Hepatocyte (in vitro differentiated cells): ENCODE measurements at regions not wholly inside any gene's neighbourhood (a gene's known extent, or its start where the extent isn't known, plus 50 kb on each side); places are given as distances from the start of the nearest gene placed in this dataset.
A peak's percentile ranks its signal among the peaks of the same experiment; 100 is the strongest.

Experiments used
- DNase-seq: peaks from one replicate; pipeline ENCODE4 v3.0.0-alpha.2; 2016; ENCODE audit warnings: low spot score
- H2AFZ ChIP-seq: fragments of 200-600 bp; sonication (generic); 2 replicates; pipeline ENCODE4 v1.6.0; 2016; ENCODE audit warnings: antibody characterized with exemption, mild to moderate bottlenecking
- H3K27ac ChIP-seq: fragments of 200-600 bp; sonication (generic); 2 replicates; pipeline ENCODE4 v1.5.1; 2016; ENCODE audit warnings: mild to moderate bottlenecking
- H3K27me3 ChIP-seq: fragments of 200-600 bp; sonication (generic); 2 replicates; pipeline ENCODE4 v1.6.1; 2016
- H3K36me3 ChIP-seq: fragments of 200-600 bp; sonication (generic); replicated peaks from 2 replicates; pipeline ENCODE4 v1.5.1; 2016; ENCODE audit warnings: low read depth; ENCODE audit not compliant: insufficient read depth
- H3K4me1 ChIP-seq: fragments of 200-600 bp; sonication (generic); 2 replicates; pipeline ENCODE4 v1.5.1; 2016; ENCODE audit warnings: mild to moderate bottlenecking, moderate library complexity; ENCODE audit not compliant: insufficient read depth
- H3K4me2 ChIP-seq: fragments of 200-600 bp; sonication (generic); 2 replicates; pipeline ENCODE4 v1.6.0; 2016
- H3K4me3 ChIP-seq: fragments of 200-600 bp; sonication (generic); 2 replicates; pipeline ENCODE4 v1.5.1; 2016; ENCODE audit warnings: mild to moderate bottlenecking
- H3K79me2 ChIP-seq: fragments of 200-600 bp; sonication (generic); 2 replicates; pipeline ENCODE4 v1.6.0; 2017; ENCODE audit warnings: mild to moderate bottlenecking
- H3K9me2 ChIP-seq: fragments of 200-600 bp; sonication (generic); replicated peaks from 2 replicates; pipeline ENCODE4 v1.6.0; 2017; ENCODE audit warnings: mild to moderate bottlenecking; ENCODE audit not compliant: insufficient read depth
- H3K9me3 ChIP-seq: fragments of 200-600 bp; sonication (generic); 2 replicates; pipeline ENCODE4 v1.5.1; 2016; ENCODE audit warnings: low read depth, mild to moderate bottlenecking
- H4K20me1 ChIP-seq: fragments of 200-600 bp; sonication (generic); 2 replicates; pipeline ENCODE4 v1.6.0; 2016; ENCODE audit warnings: mild to moderate bottlenecking; ENCODE audit not compliant: insufficient read depth, poor library complexity, severe bottlenecking
- EZH2 ChIP-seq: fragments of 200-600 bp; sonication (generic); IDR thresholded peaks from 2 replicates; pipeline ENCODE4 v1.6.1; 2016; ENCODE audit warnings: antibody characterized with exemption, mild to moderate bottlenecking, borderline replicate concordance
- EZH2phosphoT487 ChIP-seq: fragments of 200-600 bp; sonication (generic); IDR thresholded peaks from one replicate; pipeline ENCODE4 v1.6.1; 2018; ENCODE audit warnings: antibody characterized with exemption, mild to moderate bottlenecking, low read depth, moderate library complexity; ENCODE audit not compliant: unreplicated experiment, severe bottlenecking
- WGBS: methylation state at CpG from one replicate; pipeline ENCODE4 v1.1.6; 2016; ENCODE audit warnings: low lambda C conversion rate; ENCODE audit errors: missing lambda C conversion rate; 5-methylcytosine and 5-hydroxymethylcytosine counted together
- TF ChIP-seq, protein P1 (sequence below): fragments of 200-600 bp; sonication (generic); IDR thresholded peaks from 2 replicates; pipeline ENCODE4 v1.5.1; 2016; ENCODE audit warnings: antibody characterized with exemption, mild to moderate bottlenecking; ENCODE audit not compliant: poor library complexity

DNA sequence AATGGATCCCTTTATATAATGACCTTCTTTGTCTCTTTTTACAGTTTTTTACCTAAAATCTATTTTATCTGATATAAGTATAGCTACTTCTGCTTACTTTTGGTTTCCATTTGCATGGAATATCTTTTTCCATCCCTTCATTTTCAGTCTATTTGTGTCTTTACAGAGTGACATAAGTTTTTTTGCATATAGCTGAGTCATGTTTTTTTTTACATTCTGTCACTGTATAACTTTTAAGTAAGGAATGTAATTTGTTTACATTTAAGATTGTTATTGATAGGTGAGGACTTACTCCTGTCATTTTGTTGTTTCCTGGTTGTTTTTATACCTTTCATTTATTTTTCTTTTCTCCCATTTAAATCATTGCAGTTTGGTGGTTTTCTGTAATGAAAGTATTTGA lies 402.7 kb upstream of the ADGRL2 start:
- no peak for DNase-seq
- Histone ChIP-seq H3K9me2 (no peaks in the 10 kb centered on the region), H3K79me2 (peaks cover 3% of the 10 kb centered on the region), H3K4me1 (no peaks in the 10 kb centered on the region), H3K4me2 (no peak overlapping the region), H3K27ac (no peak overlapping the region), H3K36me3 (no peaks in the 10 kb centered on the region), H3K27me3 (no peaks in the 10 kb centered on the region), H3K9me3 (no peaks in the 10 kb centered on the region), H2AFZ (no peak overlapping the region), H3K4me3 (no peak overlapping the region), H4K20me1 (no peaks in the 10 kb centered on the region)
- TF ChIP-seq EZH2 (no peak), EZH2phosphoT487 (no peak)
- TF ChIP-seq, protein P1, sequence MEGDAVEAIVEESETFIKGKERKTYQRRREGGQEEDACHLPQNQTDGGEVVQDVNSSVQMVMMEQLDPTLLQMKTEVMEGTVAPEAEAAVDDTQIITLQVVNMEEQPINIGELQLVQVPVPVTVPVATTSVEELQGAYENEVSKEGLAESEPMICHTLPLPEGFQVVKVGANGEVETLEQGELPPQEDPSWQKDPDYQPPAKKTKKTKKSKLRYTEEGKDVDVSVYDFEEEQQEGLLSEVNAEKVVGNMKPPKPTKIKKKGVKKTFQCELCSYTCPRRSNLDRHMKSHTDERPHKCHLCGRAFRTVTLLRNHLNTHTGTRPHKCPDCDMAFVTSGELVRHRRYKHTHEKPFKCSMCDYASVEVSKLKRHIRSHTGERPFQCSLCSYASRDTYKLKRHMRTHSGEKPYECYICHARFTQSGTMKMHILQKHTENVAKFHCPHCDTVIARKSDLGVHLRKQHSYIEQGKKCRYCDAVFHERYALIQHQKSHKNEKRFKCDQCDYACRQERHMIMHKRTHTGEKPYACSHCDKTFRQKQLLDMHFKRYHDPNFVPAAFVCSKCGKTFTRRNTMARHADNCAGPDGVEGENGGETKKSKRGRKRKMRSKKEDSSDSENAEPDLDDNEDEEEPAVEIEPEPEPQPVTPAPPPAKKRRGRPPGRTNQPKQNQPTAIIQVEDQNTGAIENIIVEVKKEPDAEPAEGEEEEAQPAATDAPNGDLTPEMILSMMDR = no peak

DNA sequence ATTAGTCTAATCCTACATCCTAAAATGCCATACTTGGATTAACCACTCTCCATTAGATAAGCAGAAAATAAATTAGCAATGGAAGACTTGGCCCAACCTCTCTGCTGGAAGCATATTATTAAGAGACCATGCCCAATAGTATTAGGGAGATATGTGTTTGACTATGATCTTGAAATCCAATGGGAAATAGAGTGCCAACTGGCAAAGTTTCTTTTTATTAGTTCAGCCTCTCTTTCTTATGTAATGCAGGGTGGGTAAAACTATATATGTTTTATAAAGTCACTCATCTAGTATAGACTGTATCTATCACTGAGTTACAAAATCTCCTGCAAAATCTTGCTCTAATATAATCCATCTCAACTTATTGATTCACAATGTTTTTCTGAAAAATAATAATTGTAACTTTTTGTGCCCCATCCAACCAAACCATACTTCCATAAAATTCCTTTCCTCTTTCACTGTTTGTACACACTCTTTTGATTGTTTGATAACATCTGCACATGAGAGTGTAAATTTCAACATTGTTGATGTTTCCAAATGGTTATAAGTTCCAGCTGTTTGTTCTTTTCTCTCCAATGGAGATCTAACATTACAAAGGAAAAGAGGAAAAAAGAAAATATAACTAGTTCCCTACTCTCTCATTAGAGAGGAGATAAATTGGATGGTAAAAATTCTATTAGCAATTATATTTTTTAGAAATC lies 408.1 kb upstream of the ADGRL2 start:
- no peak overlapping the region for H3K27ac ChIP-seq
- no peaks in the 10 kb centered on the region for H3K27me3 ChIP-seq

DNA sequence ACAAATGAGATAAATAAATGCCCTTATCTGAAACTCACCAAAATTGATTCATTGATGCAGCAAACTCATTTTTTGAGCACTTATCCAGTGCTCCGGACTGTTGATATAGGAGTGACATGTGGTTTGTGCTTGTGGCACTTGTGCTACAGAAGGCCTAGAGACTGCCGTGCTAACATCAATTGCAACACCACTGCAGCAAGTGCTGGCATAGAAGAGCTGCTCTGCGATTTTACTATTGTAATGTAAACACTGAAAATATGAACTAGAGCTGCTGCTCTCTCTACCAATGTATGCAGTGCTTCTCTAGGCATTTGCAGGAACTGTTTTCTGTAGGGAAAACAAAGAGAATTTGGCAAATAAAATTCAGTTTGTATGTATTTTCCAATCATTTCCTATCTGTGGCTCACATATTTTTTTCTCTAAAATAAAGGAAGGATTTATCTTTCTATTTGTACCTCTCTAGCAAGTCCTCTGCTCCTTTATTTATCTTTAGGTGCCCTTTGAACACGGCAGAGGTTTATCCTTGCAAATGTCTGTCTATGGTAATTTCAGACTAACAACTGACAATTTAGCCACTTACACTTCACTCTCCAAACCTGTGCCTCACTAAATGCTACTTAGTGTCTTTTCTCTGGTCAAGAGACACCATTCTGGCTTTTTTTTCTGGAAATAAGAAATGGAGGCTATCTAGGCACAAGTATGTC lies 409.5 kb upstream of the ADGRL2 start:
- Histone ChIP-seq H3K4me2 (peak overlapping the region; percentile 46), H3K36me3 (no peaks in the 10 kb centered on the region), H3K27me3 (no peaks in the 10 kb centered on the region), H3K9me2 (no peaks in the 10 kb centered on the region), H4K20me1 (no peaks in the 10 kb centered on the region), H2AFZ (no peak overlapping the region), H3K9me3 (no peaks in the 10 kb centered on the region), H3K27ac (peak overlapping the region; percentile 2), H3K4me3 (no peak overlapping the region), H3K4me1 (peaks cover 20% of the 10 kb centered on the region), H3K79me2 (peaks cover 3% of the 10 kb centered on the region)
- peak; percentile 40 for DNase-seq
- TF ChIP-seq, protein P1 = no peak
- TF ChIP-seq EZH2phosphoT487 = no peak
- no peak for TF ChIP-seq EZH2
- WGBS = 45% methylated on average over 4 of the region's 4 CpGs

More for the DNA sequence above, 408.1 kb upstream of the ADGRL2 start:
- H3K4me1 ChIP-seq = peaks cover 20% of the 10 kb centered on the region
- no peak overlapping the region for H2AFZ ChIP-seq
- H3K36me3 ChIP-seq = no peaks in the 10 kb centered on the region
- H3K9me2 ChIP-seq = no peaks in the 10 kb centered on the region
- no peaks in the 10 kb centered on the region for H3K9me3 ChIP-seq
- no peaks in the 10 kb centered on the region for H4K20me1 ChIP-seq
- TF ChIP-seq, protein P1 = no peak
- TF ChIP-seq EZH2 (no peak), EZH2phosphoT487 (no peak)
- H3K79me2 ChIP-seq = peaks cover 3% of the 10 kb centered on the region
- no peak overlapping the region for H3K4me2 ChIP-seq
- no peak for DNase-seq
- no peak overlapping the region for H3K4me3 ChIP-seq
